ENCODE measurements at regions not wholly inside any gene's neighbourhood (a gene's known extent, or its start where the extent isn't known, plus 50 kb on each side); places are given as distances from the start of the nearest gene placed in this dataset.

DNA sequence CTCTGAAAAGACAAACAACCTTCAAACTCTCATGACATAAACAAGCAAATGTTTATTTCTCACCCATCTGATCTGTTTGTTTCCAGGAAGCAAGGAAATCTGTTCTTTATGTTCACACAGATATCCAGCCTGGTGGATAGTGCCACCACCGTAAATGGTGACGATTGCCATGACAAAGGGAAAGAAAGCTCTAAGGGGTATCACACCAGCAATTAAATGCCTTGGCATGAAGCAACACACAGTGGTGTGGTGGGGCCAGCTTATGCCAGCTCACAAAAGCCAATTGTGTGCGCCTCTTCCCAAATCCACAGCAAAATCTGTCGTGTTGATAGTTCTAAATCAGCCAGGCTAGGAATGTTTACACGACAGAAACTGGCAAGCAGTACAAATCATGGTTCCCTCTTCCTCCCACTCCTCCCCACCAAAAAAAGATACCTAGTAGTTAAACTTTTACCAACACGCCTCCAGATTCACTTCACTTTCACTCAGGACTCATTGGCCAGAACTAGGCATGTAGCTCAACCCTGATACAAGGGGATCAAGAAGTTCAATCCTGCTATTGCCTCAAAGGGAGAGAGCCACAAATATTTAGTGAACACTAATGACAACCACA is 189.2 kb upstream of the SLCO3A1 start:
- H3K9me3 Mint-ChIP-seq, result no peaks in the 10 kb centered on the region
- no peaks in the 10 kb centered on the region for H3K27me3 Mint-ChIP-seq (ENCODE audit: insufficient read depth, low read depth)
- TF ChIP-seq, protein P1, sequence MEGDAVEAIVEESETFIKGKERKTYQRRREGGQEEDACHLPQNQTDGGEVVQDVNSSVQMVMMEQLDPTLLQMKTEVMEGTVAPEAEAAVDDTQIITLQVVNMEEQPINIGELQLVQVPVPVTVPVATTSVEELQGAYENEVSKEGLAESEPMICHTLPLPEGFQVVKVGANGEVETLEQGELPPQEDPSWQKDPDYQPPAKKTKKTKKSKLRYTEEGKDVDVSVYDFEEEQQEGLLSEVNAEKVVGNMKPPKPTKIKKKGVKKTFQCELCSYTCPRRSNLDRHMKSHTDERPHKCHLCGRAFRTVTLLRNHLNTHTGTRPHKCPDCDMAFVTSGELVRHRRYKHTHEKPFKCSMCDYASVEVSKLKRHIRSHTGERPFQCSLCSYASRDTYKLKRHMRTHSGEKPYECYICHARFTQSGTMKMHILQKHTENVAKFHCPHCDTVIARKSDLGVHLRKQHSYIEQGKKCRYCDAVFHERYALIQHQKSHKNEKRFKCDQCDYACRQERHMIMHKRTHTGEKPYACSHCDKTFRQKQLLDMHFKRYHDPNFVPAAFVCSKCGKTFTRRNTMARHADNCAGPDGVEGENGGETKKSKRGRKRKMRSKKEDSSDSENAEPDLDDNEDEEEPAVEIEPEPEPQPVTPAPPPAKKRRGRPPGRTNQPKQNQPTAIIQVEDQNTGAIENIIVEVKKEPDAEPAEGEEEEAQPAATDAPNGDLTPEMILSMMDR (IDR thresholded peaks at IDR 0.05), result no peak
- TF ChIP-seq EZH2 (IDR thresholded peaks at IDR 0.05), result no peak
- no peak for TF ChIP-seq EZH2phosphoT487 (IDR thresholded peaks at IDR 0.05)
- Histone ChIP-seq H3K27ac (no peak overlapping the region), H3K4me2 (no peak overlapping the region), H3K36me3 (no peaks in the 10 kb centered on the region), H3F3A (ENCODE audit: low read depth) (no peaks in the 10 kb centered on the region), H3K9me3 (ENCODE audit: low read depth) (no peaks in the 10 kb centered on the region), H3K79me2 (ENCODE audit: low read depth) (no peaks in the 10 kb centered on the region), H3K9ac (no peak overlapping the region), H2AFZ (replicated peaks) (no peak overlapping the region), H3K27me3 (no peaks in the 10 kb centered on the region), H3K4me3 (no peak overlapping the region), H4K20me1 (ENCODE audit: low read depth) (no peaks in the 10 kb centered on the region), H3K4me1 (no peaks in the 10 kb centered on the region)
- no peak overlapping the region for H3K4me3 Mint-ChIP-seq
- no peaks in the 10 kb centered on the region for H3K36me3 Mint-ChIP-seq
- no peak overlapping the region for H3K27ac Mint-ChIP-seq
- H3K4me1 Mint-ChIP-seq, result no peaks in the 10 kb centered on the region
- DNase-seq (ENCODE audit: low spot score), result no peak

DNA sequence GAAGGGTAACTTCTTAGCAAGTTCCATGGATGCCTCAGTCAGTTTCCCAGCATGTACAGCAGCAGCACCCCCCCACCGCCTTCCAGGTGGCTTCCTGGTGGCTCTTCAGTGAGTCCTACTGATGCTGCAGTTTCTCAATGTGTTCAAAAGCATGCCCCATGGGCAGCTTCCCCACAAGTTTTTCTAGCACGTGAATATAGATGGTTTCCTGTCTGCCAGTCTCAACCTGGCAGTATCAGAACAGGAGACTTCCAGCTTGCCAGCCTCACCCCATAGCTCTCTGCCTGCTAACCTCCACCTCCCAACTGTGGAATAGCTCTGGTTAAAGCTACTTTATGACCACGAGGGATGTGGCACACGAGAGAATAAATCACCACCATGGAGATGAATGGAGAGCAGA is 188.3 kb upstream of the SLCO3A1 start:
- H3K4me2 ChIP-seq, result no peak overlapping the region
- H2AFZ ChIP-seq (replicated peaks), result no peak overlapping the region
- no peaks in the 10 kb centered on the region for H3F3A ChIP-seq (ENCODE audit: low read depth)
- Mint-ChIP-seq H3K27me3 (ENCODE audit: insufficient read depth, low read depth) (no peaks in the 10 kb centered on the region), H3K36me3 (no peaks in the 10 kb centered on the region), H3K4me1 (no peaks in the 10 kb centered on the region), H3K4me3 (no peak overlapping the region), H3K27ac (no peak overlapping the region), H3K9me3 (no peaks in the 10 kb centered on the region)
- no peaks in the 10 kb centered on the region for H3K9me3 ChIP-seq (ENCODE audit: low read depth)
- no peaks in the 10 kb centered on the region for H3K27me3 ChIP-seq
- no peaks in the 10 kb centered on the region for H4K20me1 ChIP-seq (ENCODE audit: low read depth)
- DNase-seq (ENCODE audit: low spot score), result no peak
- no peaks in the 10 kb centered on the region for H3K36me3 ChIP-seq
- H3K79me2 ChIP-seq (ENCODE audit: low read depth), result no peaks in the 10 kb centered on the region
- no peak overlapping the region for H3K9ac ChIP-seq
- TF ChIP-seq EZH2 (IDR thresholded peaks at IDR 0.05) (no peak), EZH2phosphoT487 (IDR thresholded peaks at IDR 0.05) (no peak)
- TF ChIP-seq, protein P1 (IDR thresholded peaks at IDR 0.05), result no peak
- H3K27ac ChIP-seq, result no peak overlapping the region
- no peaks in the 10 kb centered on the region for H3K4me1 ChIP-seq
- no peak overlapping the region for H3K4me3 ChIP-seq

DNA sequence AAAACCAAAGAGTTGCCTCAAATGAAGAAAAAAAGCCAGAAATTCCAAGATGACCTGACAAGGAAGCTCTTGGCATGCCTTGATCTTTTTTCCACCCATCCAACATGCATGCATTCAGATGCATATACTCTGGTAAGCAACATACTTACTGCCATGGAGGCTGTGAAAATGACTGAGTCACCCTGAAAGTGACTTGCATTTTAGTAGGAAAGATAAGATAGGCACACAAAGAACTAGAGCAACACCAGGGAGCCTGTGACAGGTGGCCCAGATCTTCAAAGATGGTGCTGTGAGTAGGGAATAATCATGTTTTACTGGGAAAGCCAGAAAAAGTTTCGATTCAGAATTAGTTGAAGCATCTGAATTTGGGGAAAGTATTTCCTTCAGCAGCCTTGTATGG is 185.1 kb upstream of the SLCO3A1 start:
- Histone ChIP-seq H3K9ac (no peak overlapping the region), H3K79me2 (ENCODE audit: low read depth) (no peaks in the 10 kb centered on the region), H4K20me1 (ENCODE audit: low read depth) (no peaks in the 10 kb centered on the region), H3K36me3 (no peaks in the 10 kb centered on the region), H2AFZ (replicated peaks) (no peak overlapping the region), H3K9me3 (ENCODE audit: low read depth) (no peaks in the 10 kb centered on the region), H3F3A (ENCODE audit: low read depth) (no peaks in the 10 kb centered on the region), H3K4me2 (no peak overlapping the region), H3K27me3 (no peaks in the 10 kb centered on the region), H3K4me1 (no peaks in the 10 kb centered on the region), H3K4me3 (no peak overlapping the region), H3K27ac (no peak overlapping the region)
- Mint-ChIP-seq H3K4me1 (no peaks in the 10 kb centered on the region), H3K4me3 (no peak overlapping the region), H3K36me3 (no peaks in the 10 kb centered on the region), H3K9me3 (no peaks in the 10 kb centered on the region), H3K27me3 (ENCODE audit: insufficient read depth, low read depth) (peaks cover 2% of the 10 kb centered on the region), H3K27ac (no peak overlapping the region)
- no peak for TF ChIP-seq EZH2 (IDR thresholded peaks at IDR 0.05)
- DNase-seq (ENCODE audit: low spot score), result no peak

DNA sequence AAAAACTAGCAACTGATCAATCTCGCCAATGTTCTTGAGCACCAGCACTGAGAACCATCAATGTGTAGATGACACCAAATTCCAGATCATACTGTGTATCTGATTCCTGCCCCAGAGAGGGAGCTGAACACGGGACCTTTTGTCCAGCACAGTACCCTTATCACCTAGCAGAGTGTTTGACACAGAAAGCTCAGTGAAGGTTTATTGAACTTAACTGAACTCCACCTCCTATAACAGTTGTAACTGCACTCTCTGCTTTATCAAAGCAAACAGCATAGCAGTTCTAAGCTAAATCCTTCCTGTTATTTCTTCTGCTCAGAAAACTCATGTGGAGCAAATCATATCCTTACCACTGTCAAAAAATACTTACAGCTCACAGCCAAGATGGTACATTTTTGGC is 183.4 kb upstream of the SLCO3A1 start:
- peaks cover 10% of the 10 kb centered on the region for H3K9me3 ChIP-seq (ENCODE audit: low read depth)
- Mint-ChIP-seq H3K9me3 (peaks cover 13% of the 10 kb centered on the region), H3K36me3 (peaks cover 1% of the 10 kb centered on the region), H3K27me3 (ENCODE audit: insufficient read depth, low read depth) (peaks cover 2% of the 10 kb centered on the region), H3K4me1 (no peaks in the 10 kb centered on the region), H3K27ac (no peak overlapping the region), H3K4me3 (no peak overlapping the region)
- no peak overlapping the region for H3K4me3 ChIP-seq
- no peaks in the 10 kb centered on the region for H3F3A ChIP-seq (ENCODE audit: low read depth)
- H3K36me3 ChIP-seq, result no peaks in the 10 kb centered on the region
- H3K27me3 ChIP-seq, result no peaks in the 10 kb centered on the region
- no peak overlapping the region for H3K4me2 ChIP-seq
- H3K4me1 ChIP-seq, result no peaks in the 10 kb centered on the region
- no peak overlapping the region for H2AFZ ChIP-seq (replicated peaks)
- no peak for DNase-seq (ENCODE audit: low spot score)
- no peaks in the 10 kb centered on the region for H3K79me2 ChIP-seq (ENCODE audit: low read depth)
- H3K27ac ChIP-seq, result no peak overlapping the region
- no peaks in the 10 kb centered on the region for H4K20me1 ChIP-seq (ENCODE audit: low read depth)
- H3K9ac ChIP-seq, result no peak overlapping the region
- TF ChIP-seq, protein P1 (IDR thresholded peaks at IDR 0.05), result no peak
- TF ChIP-seq EZH2phosphoT487 (IDR thresholded peaks at IDR 0.05) (no peak), EZH2 (IDR thresholded peaks at IDR 0.05) (no peak)

Measured in neural progenitor cell (in vitro differentiated cells).